ENCODE measurements at regions not wholly inside any gene's neighbourhood (a gene's known extent, or its start where the extent isn't known, plus 50 kb on each side); places are given as distances from the start of the nearest gene placed in this dataset.

DNA sequence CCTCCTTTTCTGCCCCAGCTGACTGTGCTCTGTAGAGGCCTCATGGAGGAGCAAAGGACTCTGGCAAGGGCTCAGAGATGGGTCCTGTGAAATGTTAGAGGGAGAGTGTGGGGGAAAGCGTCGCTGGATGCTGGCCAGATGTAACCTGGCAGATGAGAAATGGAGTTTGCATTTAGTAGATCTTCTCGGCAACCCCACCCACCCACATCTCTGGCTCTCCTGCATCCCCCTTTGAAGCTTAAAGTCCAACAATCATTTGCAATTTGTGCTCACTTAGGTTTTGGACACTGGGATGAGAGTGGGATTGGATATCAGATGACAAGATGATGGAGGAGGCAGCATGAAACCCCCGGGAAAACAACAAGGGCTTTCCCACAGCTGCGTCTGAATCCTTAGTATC lies 523.6 kb upstream of the MCTP2 start:
- Mint-ChIP-seq H3K9me3 (no peaks in the 10 kb centered on the region), H3K36me3 (no peaks in the 10 kb centered on the region), H3K4me3 (no peak overlapping the region), H3K27me3 (peaks cover 3% of the 10 kb centered on the region), H3K27ac (no peak overlapping the region), H3K4me1 (no peaks in the 10 kb centered on the region)

DNA sequence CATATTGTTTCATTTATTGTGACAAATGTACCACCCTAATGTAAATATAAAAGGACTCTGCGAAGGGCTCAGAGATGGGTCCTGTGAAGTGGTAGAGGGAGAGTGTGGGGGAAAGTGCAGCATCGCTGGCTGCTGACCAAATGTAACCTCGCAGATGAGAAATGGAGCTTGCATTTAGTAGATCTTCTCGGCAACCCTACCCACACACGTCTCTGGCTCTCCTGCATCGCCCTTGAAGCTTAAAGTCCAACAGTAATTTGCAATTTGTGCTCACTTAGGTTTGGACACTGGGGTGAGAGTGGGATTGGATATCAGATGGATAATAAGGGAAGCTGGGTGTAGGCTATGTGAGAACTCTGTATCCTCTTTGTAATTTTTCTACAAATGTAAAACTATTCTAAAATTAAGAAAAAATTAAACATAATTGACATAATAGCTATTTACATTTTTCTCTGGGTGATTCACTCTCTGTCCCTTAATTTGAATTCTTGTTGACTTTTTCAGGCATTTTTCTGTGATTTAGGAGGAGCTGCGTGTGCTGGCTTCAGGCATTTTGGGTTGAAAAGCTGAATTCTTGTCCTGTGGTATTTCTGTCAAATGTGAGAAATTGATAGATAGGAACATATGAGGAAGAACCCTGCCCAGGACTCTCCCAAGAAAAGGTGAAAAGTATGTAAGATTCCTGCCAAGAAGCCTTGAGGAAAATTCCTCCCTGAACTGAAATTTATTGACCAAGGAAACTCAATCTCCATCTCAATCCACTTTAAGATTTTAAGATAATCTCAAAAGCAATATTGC lies 524.7 kb upstream of the MCTP2 start:
- Mint-ChIP-seq H3K9me3 (no peaks in the 10 kb centered on the region), H3K27ac (no peak overlapping the region), H3K36me3 (no peaks in the 10 kb centered on the region), H3K4me3 (no peak overlapping the region), H3K27me3 (peaks cover 3% of the 10 kb centered on the region), H3K4me1 (no peaks in the 10 kb centered on the region)

DNA sequence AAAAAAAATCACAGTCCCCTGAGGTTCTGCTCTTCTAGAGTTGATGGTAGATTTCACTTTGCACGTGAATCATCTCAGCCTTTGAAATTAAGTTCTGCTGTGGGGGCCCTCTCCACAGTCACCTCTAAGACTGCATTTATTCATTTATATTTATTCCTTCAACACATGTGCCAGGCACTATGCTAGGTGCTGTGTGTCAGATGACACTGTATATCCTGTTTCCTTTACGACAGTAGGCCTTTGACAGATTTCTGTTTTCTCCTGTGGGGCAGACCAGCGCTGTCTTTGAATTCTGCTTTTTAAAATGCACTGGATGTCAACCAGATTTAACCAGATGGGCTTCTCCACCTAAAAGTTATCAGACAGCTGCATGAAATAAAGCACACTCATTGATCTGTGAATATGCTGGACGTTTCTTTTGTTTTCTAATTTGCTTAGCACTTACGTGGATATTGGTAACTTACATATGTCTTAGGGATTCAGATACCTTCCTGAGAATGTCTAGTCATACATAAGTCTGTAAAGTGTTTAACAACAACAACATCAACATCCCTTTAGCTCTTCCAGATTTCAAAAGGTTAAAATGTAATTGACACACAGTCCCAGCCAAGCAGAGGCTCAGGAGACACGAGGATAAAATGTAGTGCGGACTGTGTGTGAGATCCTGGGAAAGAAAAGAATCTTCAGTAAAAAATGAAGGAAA lies 525.5 kb upstream of the MCTP2 start:
- no peak overlapping the region for H3K4me3 Mint-ChIP-seq
- H3K27ac Mint-ChIP-seq: no peak overlapping the region
- peaks cover 3% of the 10 kb centered on the region for H3K27me3 Mint-ChIP-seq
- H3K36me3 Mint-ChIP-seq: no peaks in the 10 kb centered on the region
- H3K4me1 Mint-ChIP-seq: no peaks in the 10 kb centered on the region
- no peaks in the 10 kb centered on the region for H3K9me3 Mint-ChIP-seq

DNA sequence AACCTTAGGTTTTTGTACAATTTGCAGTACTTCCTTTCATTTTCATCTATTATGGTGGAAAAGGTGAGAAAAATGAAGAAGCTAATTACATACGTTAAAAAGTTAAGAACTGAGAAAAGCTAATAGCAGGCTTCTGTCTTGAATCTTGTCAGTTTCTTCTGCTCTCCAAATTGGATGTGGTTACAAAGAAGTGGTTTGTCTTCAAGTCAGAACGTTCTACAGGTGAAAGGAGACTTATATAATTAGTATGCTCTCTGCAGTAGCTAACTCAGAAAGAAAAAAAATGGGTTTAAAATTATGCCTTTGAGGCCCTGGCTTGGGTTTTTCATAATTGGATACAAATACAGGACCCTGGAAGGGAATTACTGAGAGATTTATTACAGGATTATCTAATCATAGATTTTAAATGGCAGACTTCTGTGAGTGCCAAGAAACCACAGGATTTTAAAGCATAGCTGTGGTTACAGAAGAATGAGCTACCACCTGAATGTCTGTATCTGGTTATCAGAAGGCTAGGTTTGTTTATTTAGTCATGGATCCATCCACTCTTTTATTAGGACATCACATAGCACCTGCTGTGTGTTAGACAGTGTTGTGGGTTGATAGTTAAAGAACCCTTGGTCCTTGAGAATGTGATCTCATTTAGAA lies 528.1 kb upstream of the MCTP2 start:
- no peaks in the 10 kb centered on the region for H3K4me1 Mint-ChIP-seq
- no peak overlapping the region for H3K27ac Mint-ChIP-seq
- H3K9me3 Mint-ChIP-seq: no peaks in the 10 kb centered on the region
- peaks cover 3% of the 10 kb centered on the region for H3K27me3 Mint-ChIP-seq
- no peak overlapping the region for H3K4me3 Mint-ChIP-seq
- H3K36me3 Mint-ChIP-seq: no peaks in the 10 kb centered on the region

DNA sequence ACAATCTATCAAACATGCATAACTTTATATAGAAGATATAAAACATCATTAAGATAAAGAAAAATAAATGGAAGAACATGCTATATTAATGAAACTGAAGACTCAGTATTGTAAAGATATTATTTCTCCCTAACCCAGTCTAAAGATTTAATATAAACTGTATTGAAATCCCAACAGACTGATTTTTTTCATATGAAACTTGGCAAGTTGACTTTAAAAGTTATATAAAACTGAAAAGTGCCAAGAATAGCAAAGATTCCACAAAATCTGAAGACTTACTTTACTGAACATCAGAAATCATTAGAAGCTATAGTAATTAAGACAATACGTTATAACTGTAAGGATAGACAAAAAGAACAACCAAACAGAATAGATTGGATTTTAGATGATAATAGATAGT lies 531.3 kb upstream of the MCTP2 start:
- Mint-ChIP-seq H3K27me3 (peaks cover 6% of the 10 kb centered on the region), H3K36me3 (no peaks in the 10 kb centered on the region), H3K4me3 (no peak overlapping the region), H3K27ac (no peak overlapping the region), H3K4me1 (no peaks in the 10 kb centered on the region), H3K9me3 (peaks cover 12% of the 10 kb centered on the region)

DNA sequence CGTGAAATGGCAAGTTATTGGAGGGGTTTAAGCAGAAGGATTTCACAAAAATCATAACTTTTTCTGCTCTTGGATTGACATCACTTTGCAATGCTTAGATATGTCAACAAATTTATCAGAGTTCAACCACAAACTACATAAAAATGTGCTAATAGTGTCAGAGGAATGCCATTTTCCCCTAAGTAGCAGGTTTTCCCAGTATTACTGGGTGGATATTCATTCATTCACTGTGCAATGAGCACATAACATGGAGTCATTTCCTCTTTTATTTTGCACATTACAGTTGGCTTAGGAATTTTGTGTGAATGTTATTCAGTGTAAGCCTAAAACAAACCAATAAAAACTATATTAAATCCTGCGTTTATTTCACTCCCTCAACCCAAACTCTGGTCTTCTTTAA lies 537.3 kb upstream of the MCTP2 start:
- H3K4me3 Mint-ChIP-seq: no peak overlapping the region
- no peak overlapping the region for H3K27ac Mint-ChIP-seq
- H3K9me3 Mint-ChIP-seq: peaks cover 12% of the 10 kb centered on the region
- peaks cover 6% of the 10 kb centered on the region for H3K27me3 Mint-ChIP-seq
- no peaks in the 10 kb centered on the region for H3K36me3 Mint-ChIP-seq
- H3K4me1 Mint-ChIP-seq: no peaks in the 10 kb centered on the region

DNA sequence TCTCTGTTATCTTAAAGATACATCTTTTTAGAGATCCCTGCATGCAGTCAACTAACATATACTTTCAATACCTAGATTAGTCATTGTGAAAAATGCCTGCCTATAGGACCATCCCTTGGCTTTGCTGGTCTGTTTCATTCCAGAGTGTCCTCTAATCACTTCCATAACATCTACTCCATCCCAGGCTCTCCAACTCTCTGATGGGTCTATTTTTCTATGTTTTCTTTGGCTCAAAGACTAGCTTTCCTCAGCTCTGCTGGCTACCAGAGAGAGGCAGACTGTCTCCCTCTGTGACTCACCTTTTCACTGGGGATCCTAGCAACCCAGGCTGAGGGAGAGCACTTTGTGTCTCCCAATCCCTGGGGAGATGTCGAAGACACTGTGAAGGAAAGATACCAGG lies 547.7 kb upstream of the MCTP2 start:
- H3K4me3 Mint-ChIP-seq: no peak overlapping the region

DNA sequence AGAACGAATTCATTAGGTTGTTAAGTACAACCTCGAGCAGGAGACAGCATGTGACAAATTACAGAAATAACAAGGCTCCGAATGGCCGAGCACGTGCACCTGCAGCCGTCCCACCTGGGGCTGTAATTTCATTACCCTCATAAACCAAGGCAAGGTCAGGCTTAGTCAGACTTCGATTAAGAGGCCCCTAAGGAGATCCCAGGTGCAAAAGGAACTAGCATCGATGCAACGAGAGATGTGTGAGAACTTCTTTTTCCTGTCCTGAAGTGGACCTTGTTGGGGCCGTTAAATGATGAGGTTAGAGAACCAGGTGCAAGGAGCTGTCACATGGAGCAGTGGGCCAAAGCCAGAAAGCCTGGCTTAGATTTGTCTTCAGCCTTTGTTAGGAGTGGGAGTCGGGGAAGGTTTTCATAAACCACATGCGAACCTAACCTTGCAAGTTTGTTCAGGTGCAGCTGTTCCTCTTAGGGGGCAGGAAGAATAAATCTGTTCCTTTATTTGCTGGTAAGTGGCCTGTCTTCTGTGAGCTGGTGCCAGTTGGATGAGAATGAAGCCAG lies 559.9 kb upstream of the MCTP2 start:
- Mint-ChIP-seq H3K27ac (no peak overlapping the region), H3K4me1 (no peaks in the 10 kb centered on the region)

More for the DNA sequence above, 547.7 kb upstream of the MCTP2 start:
- no peaks in the 10 kb centered on the region for H3K4me1 Mint-ChIP-seq
- H3K27me3 Mint-ChIP-seq: peaks cover 3% of the 10 kb centered on the region
- H3K9me3 Mint-ChIP-seq: peaks cover 17% of the 10 kb centered on the region
- H3K36me3 Mint-ChIP-seq: peaks cover 3% of the 10 kb centered on the region
- H3K27ac Mint-ChIP-seq: no peak overlapping the region

DNA sequence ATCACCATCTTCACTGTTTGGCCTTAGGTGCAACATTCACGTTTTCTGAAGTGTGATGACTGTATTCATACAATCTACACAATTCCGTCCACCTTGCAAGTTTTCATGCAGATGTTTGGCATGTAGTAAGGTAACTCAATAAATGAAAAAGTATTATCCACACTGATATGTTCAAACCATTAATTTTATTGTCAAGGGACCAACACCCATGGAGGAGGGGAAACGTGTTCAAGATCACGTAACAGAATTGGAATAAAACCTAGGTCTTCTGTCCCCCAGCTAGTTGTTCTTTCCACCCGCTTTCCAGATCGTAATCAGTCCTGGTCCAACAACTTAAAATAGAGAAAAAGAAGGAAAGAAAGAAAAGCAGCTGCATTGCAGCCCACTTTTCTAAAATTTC lies 560.4 kb upstream of the MCTP2 start:
- Mint-ChIP-seq H3K27me3 (peaks cover 9% of the 10 kb centered on the region), H3K4me3 (no peak overlapping the region)

More for the DNA sequence above, 559.9 kb upstream of the MCTP2 start:
- H3K27me3 Mint-ChIP-seq: peaks cover 9% of the 10 kb centered on the region
- no peak overlapping the region for H3K4me3 Mint-ChIP-seq
- peaks cover 1% of the 10 kb centered on the region for H3K36me3 Mint-ChIP-seq
- H3K9me3 Mint-ChIP-seq: no peaks in the 10 kb centered on the region

DNA sequence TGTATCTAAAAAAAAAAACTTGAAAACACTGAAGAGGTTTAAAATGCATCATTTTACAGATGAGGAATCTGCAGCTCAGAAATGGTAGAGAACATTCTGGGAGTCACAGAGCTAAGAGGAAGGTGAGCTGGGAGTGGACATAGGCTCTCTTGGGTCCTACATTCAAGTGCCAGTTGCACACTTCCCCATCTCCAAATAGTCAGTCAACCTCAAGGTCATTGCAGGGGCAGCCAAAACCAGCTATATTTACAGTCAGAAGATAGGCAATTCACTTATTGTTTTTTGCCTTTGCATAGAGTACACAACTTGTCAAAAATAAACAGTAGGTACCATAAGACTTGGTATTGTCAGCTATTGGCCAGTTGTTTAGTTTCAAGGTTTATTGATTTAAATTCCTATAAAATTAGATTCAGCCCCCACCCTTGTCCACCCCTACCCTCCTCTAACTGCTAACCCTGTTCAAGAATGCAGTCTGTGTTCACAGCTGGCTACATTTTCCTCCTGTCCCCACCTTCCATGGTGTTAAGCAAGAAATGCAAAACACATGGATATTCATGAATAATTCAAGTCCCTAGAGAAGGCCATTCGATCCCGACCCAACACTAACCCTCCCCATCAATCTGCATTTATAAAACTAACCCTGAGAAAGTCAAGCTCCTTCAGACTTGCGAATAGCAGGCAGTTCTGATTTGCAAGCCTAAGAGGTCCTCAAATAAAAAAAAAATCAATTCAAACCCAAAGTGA lies 567.0 kb upstream of the MCTP2 start:
- no peaks in the 10 kb centered on the region for H3K4me1 Mint-ChIP-seq
- no peak overlapping the region for H3K4me3 Mint-ChIP-seq
- no peak overlapping the region for H3K27ac Mint-ChIP-seq
- no peaks in the 10 kb centered on the region for H3K36me3 Mint-ChIP-seq
- H3K9me3 Mint-ChIP-seq: no peaks in the 10 kb centered on the region
- H3K27me3 Mint-ChIP-seq: peaks cover 1% of the 10 kb centered on the region

More for the DNA sequence above, 560.4 kb upstream of the MCTP2 start:
- Mint-ChIP-seq H3K9me3 (no peaks in the 10 kb centered on the region), H3K36me3 (peaks cover 1% of the 10 kb centered on the region), H3K27ac (no peak overlapping the region), H3K4me1 (no peaks in the 10 kb centered on the region)

DNA sequence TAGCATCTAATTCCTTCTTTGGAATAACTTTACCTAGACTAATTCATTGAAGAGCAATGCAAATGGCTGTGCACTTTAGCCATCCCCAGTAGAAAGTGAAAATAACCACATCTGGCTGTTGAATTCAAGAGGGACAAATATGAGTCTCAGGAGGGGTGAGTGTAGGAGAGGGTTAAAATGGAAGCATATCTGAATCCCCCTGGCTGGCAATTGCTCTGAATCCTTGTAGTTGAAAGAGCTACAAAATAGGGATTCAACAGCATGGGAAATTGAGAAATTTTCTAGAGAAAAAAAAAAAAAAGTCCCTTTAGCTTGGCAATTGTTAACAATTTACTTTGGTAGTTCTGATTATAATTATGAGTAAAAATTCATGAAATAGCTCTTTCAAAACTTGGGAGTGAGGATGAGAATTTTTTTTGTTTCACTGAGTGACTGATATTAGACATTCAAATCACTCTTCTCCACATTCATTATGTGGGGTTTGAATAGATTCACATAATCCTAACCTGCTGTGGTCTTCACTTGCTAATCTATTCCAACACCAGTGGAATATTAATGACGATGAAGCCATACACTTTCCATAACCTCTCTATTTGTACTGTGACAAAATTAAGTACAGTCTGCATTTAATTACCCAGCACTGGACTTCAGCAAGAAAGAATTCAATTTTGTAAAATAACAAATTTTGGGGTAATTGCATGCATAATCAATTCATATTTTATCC lies 569.0 kb upstream of the MCTP2 start:
- Mint-ChIP-seq H3K36me3 (no peaks in the 10 kb centered on the region), H3K9me3 (no peaks in the 10 kb centered on the region), H3K27ac (no peak overlapping the region), H3K4me3 (no peak overlapping the region), H3K27me3 (peaks cover 4% of the 10 kb centered on the region), H3K4me1 (no peaks in the 10 kb centered on the region)

DNA sequence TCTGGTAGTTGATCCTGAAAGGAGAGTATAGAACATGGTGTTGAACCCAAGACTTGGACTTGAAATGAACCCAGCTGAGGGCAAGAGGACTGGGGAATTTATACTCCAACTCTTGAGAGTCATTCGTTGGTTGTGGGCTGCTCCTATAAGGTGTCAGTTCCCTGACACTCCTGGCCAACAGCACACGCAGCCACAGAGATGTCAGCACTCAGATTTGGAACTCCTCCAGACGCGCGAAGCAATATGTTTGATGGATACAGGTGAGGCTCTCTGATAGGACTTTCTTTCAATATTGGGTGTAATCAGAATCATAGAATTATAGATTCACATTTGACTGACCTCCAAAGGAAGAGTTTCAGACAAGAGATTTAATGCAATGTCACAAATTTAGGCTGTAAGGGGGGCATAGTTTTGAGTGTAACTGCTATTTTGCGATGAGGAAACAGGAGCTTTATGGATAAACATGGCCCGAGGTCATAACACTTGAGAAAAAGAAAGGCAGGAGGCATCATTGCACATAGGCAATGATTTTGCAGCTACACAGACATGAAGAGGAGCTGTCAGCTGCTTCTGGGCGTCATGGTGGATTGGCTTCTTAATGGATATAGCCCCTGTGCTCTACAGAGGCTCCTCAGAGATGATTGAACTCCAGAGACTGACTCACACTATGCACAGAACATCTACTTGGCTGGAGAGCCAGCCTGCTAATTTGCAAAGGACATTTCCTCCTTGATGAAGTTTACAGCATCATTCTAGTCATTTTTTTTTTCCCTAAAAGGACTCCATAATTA lies 569.2 kb upstream of the RGMA start:
- H3K9me3 Mint-ChIP-seq: no peaks in the 10 kb centered on the region
- no peaks in the 10 kb centered on the region for H3K36me3 Mint-ChIP-seq
- no peaks in the 10 kb centered on the region for H3K4me1 Mint-ChIP-seq
- H3K27ac Mint-ChIP-seq: no peak overlapping the region
- peaks cover 6% of the 10 kb centered on the region for H3K27me3 Mint-ChIP-seq
- H3K4me3 Mint-ChIP-seq: no peak overlapping the region

DNA sequence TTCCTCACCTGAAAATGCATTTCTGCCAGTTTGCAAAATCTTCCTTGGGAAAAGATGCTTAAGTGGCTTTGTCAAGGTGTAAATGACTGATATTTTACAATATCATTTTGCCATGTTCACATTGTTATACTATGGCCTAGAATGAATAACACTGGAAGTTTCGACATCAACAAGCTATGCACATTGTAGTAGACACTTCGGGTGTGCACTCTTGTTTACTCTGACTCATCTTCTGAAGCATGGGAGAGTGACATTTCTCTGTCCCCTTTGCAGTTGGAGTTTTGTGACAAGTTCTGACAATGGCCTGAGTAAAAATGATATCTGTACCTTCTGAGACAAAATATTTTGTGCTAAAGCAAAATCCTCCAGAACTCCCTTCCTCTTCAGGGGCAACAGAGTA lies 567.0 kb upstream of the RGMA start:
- H3K9me3 Mint-ChIP-seq: no peaks in the 10 kb centered on the region
- no peak overlapping the region for H3K27ac Mint-ChIP-seq
- no peak overlapping the region for H3K4me3 Mint-ChIP-seq
- H3K4me1 Mint-ChIP-seq: no peaks in the 10 kb centered on the region
- no peaks in the 10 kb centered on the region for H3K36me3 Mint-ChIP-seq
- H3K27me3 Mint-ChIP-seq: peaks cover 7% of the 10 kb centered on the region

DNA sequence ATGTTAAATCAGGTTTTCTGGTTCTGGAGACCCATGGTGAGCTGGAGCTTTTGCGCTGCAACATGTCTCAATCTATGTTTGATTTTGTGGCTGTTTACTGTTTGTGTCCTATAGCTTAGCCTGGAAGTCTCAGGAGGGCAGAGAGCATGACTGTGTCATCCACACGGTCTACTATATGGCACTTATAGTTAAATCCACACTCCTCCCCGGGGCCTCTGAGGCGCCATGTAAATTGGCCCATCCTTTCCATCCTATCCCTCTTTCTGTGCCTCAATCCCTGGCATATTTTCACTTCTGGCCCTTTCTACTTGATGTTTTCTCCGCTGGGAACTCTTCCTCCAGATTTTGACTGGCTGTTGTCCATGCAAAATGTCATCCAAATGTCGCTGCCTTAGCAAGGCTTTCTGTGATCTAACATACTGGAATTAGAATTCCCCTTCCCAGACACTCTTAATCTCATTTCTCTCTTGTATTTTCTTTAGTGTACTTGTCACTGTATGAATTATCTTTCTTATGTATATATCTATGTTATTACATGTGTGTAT lies 560.8 kb upstream of the RGMA start:
- no peak overlapping the region for H3K27ac Mint-ChIP-seq
- no peaks in the 10 kb centered on the region for H3K9me3 Mint-ChIP-seq
- H3K27me3 Mint-ChIP-seq: peaks cover 3% of the 10 kb centered on the region
- no peaks in the 10 kb centered on the region for H3K36me3 Mint-ChIP-seq
- no peaks in the 10 kb centered on the region for H3K4me1 Mint-ChIP-seq
- H3K4me3 Mint-ChIP-seq: no peak overlapping the region
